Right lobe of liver (tissue), 6 donors: ENCODE measurements at regions not wholly inside any gene's neighbourhood (a gene's known extent, or its start where the extent isn't known, plus 50 kb on each side); places are given as distances from the start of the nearest gene placed in this dataset.

Experiments
- ATAC-seq, 4 donors: fragments of 200-7000 bp; cut with Tn5 transposase; one replicate each; pipeline ENCODE4 v1.9.1; 2020; ENCODE audit warnings: mild to moderate bottlenecking in 4 of 4, moderate library complexity in 4 of 4
- DNase-seq, 3 donors: peaks; one replicate each; pipeline ENCODE4 v3.0.0-alpha.2; 2020
- H3K27ac ChIP-seq, 3 donors: fragments of 200-600 bp; one replicate each; pipeline ENCODE4 v1.8.0; 2022
- H3K27me3 ChIP-seq, 2 donors: fragments of 200-600 bp; one replicate each; pipeline ENCODE4 v1.8.0; 2022
- H3K36me3 ChIP-seq, 4 donors: fragments of 200-600 bp; sonication (generic) in 1 of 4; one replicate each; pipeline versions ENCODE4 v1.5.1 to v1.8.0; 2017 to 2022; ENCODE audit warnings: control low read depth in 1 of 4
- H3K4me1 ChIP-seq, 4 donors: fragments of 200-600 bp; sonication (generic) in 1 of 4; one replicate each; pipeline versions ENCODE4 v1.5.1 to v1.8.0; 2017 to 2022; ENCODE audit warnings: control low read depth in 1 of 4
- H3K4me3 ChIP-seq, 3 donors: fragments of 200-600 bp; one replicate each; pipeline ENCODE4 v1.8.0; 2022
- H3K9me3 ChIP-seq, 4 donors: fragments of 200-600 bp; sonication (generic) in 1 of 4; one replicate each; pipeline versions ENCODE4 v1.5.1 to v1.8.0; 2017 to 2022; ENCODE audit warnings: control low read depth in 1 of 4
- CTCF ChIP-seq, 4 donors: fragments of 200-600 bp in 3 of 4; fragments of 450-650 bp in 1 of 4; IDR thresholded peaks; one replicate each; pipeline versions ENCODE4 v1.5.1 to v1.8.0; 2016 to 2022; ENCODE audit warnings: antibody characterized with exemption in 4 of 4, mild to moderate bottlenecking in 2 of 4
- POLR2A ChIP-seq: fragments of 450-650 bp; IDR thresholded peaks from one replicate; pipeline ENCODE4 v1.6.1; 2017; ENCODE audit warnings: antibody characterized with exemption, mild to moderate bottlenecking
- WGBS: methylation state at CpG from one replicate; pipeline ENCODE4 v1.1.6; 2018; ENCODE audit warnings: low coverage, low lambda C conversion rate; ENCODE audit not compliant: insufficient coverage; ENCODE audit errors: missing lambda C conversion rate; 5-methylcytosine and 5-hydroxymethylcytosine counted together
- intact Hi-C, 2 donors: fragments of 100-400 bp; cut with DNase I; formaldehyde crosslinking; loops; one replicate each; pipeline versions ENCODE4 v1.11.2 to v1.14.1; 2022
- donor health status: DM: no; HTN: yes; CAD: no.
- donor health status: DM: no; HTN: no; CAD: no.
- donor health status: DM: no; HTN: no; CAD: no.
- donor health status: DM: no; HTN: yes; CAD: no.
- donor health status: DM: no; HTN: yes; CAD: no.

- H3K9me3 ChIP-seq, result no peaks in the 10 kb centered on the region
- H3K27ac ChIP-seq, result no peak overlapping the region
- H3K4me3 ChIP-seq, result no peak overlapping the region
- TF ChIP-seq POLR2A (no peak), CTCF (IDR thresholded peaks at IDR 0.05) (no peak)
- DNase-seq (no peak), ATAC-seq (no peak)
- no peaks in the 10 kb centered on the region for H3K4me1 ChIP-seq
- H3K27me3 ChIP-seq, result no peaks in the 10 kb centered on the region
- 58% methylated on average over 2 of the region's 5 CpGs for WGBS
- no peaks in the 10 kb centered on the region for H3K36me3 ChIP-seq
- intact Hi-C loops, result no loop called here
Measured at GRCh38 chr13:18960637-18961227, 220.9 kb downstream of the TUBA3C start.

- Histone ChIP-seq H3K4me3 (no peak overlapping the region), H3K27ac (no peak overlapping the region), H3K9me3 (no peaks in the 10 kb centered on the region), H3K27me3 (no peaks in the 10 kb centered on the region), H3K36me3 (no peaks in the 10 kb centered on the region), H3K4me1 (no peaks in the 10 kb centered on the region)
- DNase-seq (no peak), ATAC-seq (no peak)
- WGBS, result 89% methylated on average over 3 of the region's 6 CpGs
- intact Hi-C loops, result no loop called here
- TF ChIP-seq POLR2A (no peak), CTCF (IDR thresholded peaks at IDR 0.05) (no peak)
Measured at GRCh38 chr13:18959996-18960395, 221.6 kb downstream of the TUBA3C start.

- Histone ChIP-seq H3K27ac (no peak overlapping the region), H3K27me3 (no peaks in the 10 kb centered on the region), H3K4me1 (no peaks in the 10 kb centered on the region), H3K9me3 (no peaks in the 10 kb centered on the region), H3K4me3 (no peak overlapping the region), H3K36me3 (no peaks in the 10 kb centered on the region)
- intact Hi-C loops, result no loop called here
- no peak for TF ChIP-seq POLR2A
- TF ChIP-seq CTCF (IDR thresholded peaks at IDR 0.05), result no peak
- DNase-seq (no peak), ATAC-seq (no peak)
- WGBS, result no CpG with 5 or more reads among the region's 2 CpGs
Measured at GRCh38 chr13:18959229-18959628, 222.4 kb downstream of the TUBA3C start.

DNA sequence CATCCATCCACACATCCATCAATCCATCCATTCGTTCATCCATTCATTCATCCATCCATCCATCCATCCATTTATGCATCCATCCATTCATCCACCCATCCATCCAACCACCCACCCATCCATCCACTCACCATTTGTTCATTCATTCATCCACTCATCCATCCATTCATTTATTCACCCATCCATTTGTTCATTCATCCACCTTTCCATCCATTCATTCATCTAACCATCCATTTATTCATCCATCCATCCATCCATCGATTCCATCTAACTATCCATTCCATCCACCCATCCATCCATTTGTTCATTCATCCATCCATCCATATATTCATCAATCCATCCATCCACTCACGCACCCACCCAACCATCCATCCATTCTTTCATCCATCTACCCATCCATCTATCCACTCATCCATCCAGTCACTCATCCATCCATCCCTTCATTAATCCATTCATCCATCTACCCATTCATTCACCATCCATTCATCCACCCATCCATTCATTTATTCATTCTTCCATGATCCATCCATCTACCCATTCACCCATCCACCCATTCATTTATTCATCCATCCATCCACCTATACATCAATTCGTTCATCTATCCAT is 225.0 kb downstream of the TUBA3C start:
- H3K4me3 ChIP-seq, result no peak overlapping the region
- intact Hi-C loops, result no loop called here
- DNase-seq (no peak), ATAC-seq (no peak)
- no peak for TF ChIP-seq CTCF (IDR thresholded peaks at IDR 0.05)
- no peak for TF ChIP-seq POLR2A
- H3K36me3 ChIP-seq, result no peaks in the 10 kb centered on the region
- no peaks in the 10 kb centered on the region for H3K4me1 ChIP-seq
- no peak overlapping the region for H3K27ac ChIP-seq
- H3K27me3 ChIP-seq, result no peaks in the 10 kb centered on the region
- no peaks in the 10 kb centered on the region for H3K9me3 ChIP-seq
- WGBS, result 47% methylated on average over 4 of the region's 4 CpGs
